A549 (cell line): ENCODE measurements at regions not wholly inside any gene's neighbourhood (a gene's known extent, or its start where the extent isn't known, plus 50 kb on each side); places are given as distances from the start of the nearest gene placed in this dataset.

ENCODE experiments used
- ATAC-seq, 2 experiments: fragments of 200-7000 bp in 1 of 2; fragments of >200 bp in 1 of 2; cut with Nextera tagmentation in 1 of 2; cut with Tn5 transposase in 1 of 2; 3 replicates each; pipeline versions ENCODE4 v1.8.0 to v1.9.1; 2018 to 2020; ENCODE audit warnings: mild to moderate bottlenecking in 1 of 2, moderate library complexity in 1 of 2
- CTCF ChIA-PET: fragments of 300-600 bp; sonication (Branson Sonifier 250); formaldehyde crosslinking; extraction: SDS; loops from one replicate; lab custom pipeline; 2021; ENCODE audit warnings: antibody characterized with exemption, inconsistent platforms; lab: Yijun Ruan, JAX
- POLR2A ChIA-PET: fragments of 350-600 bp; formaldehyde crosslinking; extraction: SDS; loops from one replicate; lab custom pipeline; 2021; ENCODE audit warnings: antibody characterized with exemption, inconsistent platforms; lab: Yijun Ruan, JAX
- DNase-seq, 2 experiments: peaks; one replicate each; pipeline versions ENCODE4 v3.0.0 to v3.0.0-alpha.2; 2011 to 2016; ENCODE audit warnings: low read depth in 1 of 2, low spot score in 1 of 2
- FAIRE-seq: peaks from 2 replicates; lab custom pipeline; 2011; peaks lifted over from hg19 to GRCh38; lab: Jason Lieb, UNC
- H3K27ac ChIP-seq, 2 experiments: fragments of >200 bp; sonication (Bioruptor Twin); formaldehyde crosslinking; 3 replicates each; pipeline ENCODE4 v1.5.1; 2016 to 2017
- H3K4me1 ChIP-seq: fragments of >200 bp; sonication (Bioruptor Twin); formaldehyde crosslinking; 3 replicates; pipeline ENCODE4 v1.6.1; 2016
- H3K4me2 ChIP-seq: fragments of >200 bp; sonication (Bioruptor Twin); formaldehyde crosslinking; 3 replicates; pipeline ENCODE4 v1.6.1; 2016
- H3K4me3 ChIP-seq: fragments of >200 bp; sonication (Bioruptor Twin); formaldehyde crosslinking; 3 replicates; pipeline ENCODE4 v1.5.1; 2016
- H3K9me3 ChIP-seq: fragments of >200 bp; sonication (Bioruptor Twin); formaldehyde crosslinking; 3 replicates; pipeline ENCODE4 v1.6.1; 2016
- CEBPB ChIP-seq, 2 experiments: fragments of >200 bp in 1 of 2; sonication (Bioruptor Twin) in 1 of 2; formaldehyde crosslinking in 1 of 2; IDR thresholded peaks; 2 replicates each; pipeline ENCODE4 v1.6.1; 2012 to 2016
- EHMT2 ChIP-seq: fragments of 200-600 bp; sonication (generic); IDR thresholded peaks from 2 replicates; pipeline ENCODE4 v1.6.1; 2016; ENCODE audit warnings: antibody characterized with exemption, low read depth, mild to moderate bottlenecking, moderate library complexity
- ESRRA ChIP-seq: fragments of 150-350 bp; IDR thresholded peaks from 2 replicates; pipeline ENCODE4 v1.6.1; 2014; ENCODE audit warnings: mild to moderate bottlenecking, low read length, borderline replicate concordance
- GATA3 ChIP-seq: IDR thresholded peaks from 2 replicates; pipeline ENCODE4 v1.6.1; 2012; ENCODE audit warnings: borderline replicate concordance
- HEYL ChIP-seq: fragments of 250-450 bp; sonication (Bioruptor Pico); IDR thresholded peaks from 2 replicates; pipeline ENCODE4 v1.8.0; 2021; ENCODE audit warnings: mild to moderate bottlenecking, moderate library complexity
- HOXA7 ChIP-seq: fragments of 250-450 bp; sonication (Bioruptor Pico); IDR thresholded peaks from 2 replicates; pipeline ENCODE4 v1.5.0; 2020; ENCODE audit warnings: mild to moderate bottlenecking, moderate library complexity
- HOXB13 ChIP-seq: fragments of 250-450 bp; sonication (Bioruptor Pico); IDR thresholded peaks from 2 replicates; pipeline ENCODE4 v1.5.0; 2020; ENCODE audit warnings: low read depth, mild to moderate bottlenecking, moderate library complexity
- JUNB ChIP-seq: fragments of >200 bp; sonication (Bioruptor Twin); formaldehyde crosslinking; IDR thresholded peaks from 2 replicates; pipeline ENCODE4 v1.6.1; 2016
- POLR2AphosphoS2 ChIP-seq: conservative IDR thresholded peaks from 2 replicates; pipeline ENCODE4 v1.6.1; 2012; ENCODE audit warnings: low read length, improper control_type of control experiment, inconsistent platforms
- RAD21 ChIP-seq, 2 experiments: fragments of >200 bp in 1 of 2; sonication (Bioruptor Twin) in 1 of 2; formaldehyde crosslinking in 1 of 2; IDR thresholded peaks in 1 of 2; conservative IDR thresholded peaks in 1 of 2; 2 replicates in 1 of 2; 3 replicates in 1 of 2; pipeline ENCODE4 v1.6.1; 2012 to 2018; ENCODE audit warnings: inconsistent platforms in 1 of 2
- RCOR1 ChIP-seq: fragments of 150-350 bp; IDR thresholded peaks from 2 replicates; pipeline ENCODE4 v1.6.1; 2014; ENCODE audit warnings: antibody characterized with exemption, low read length, low read depth
- RNF2 ChIP-seq: fragments of 200-600 bp; sonication (generic); IDR thresholded peaks from 2 replicates; pipeline ENCODE4 v1.6.1; 2016; ENCODE audit warnings: low read depth, mild to moderate bottlenecking, antibody characterized with exemption, moderate library complexity, borderline replicate concordance
- SREBF2 ChIP-seq: fragments of 450-650 bp; IDR thresholded peaks from 2 replicates; pipeline ENCODE4 v1.6.1; 2014; ENCODE audit warnings: mild to moderate bottlenecking, moderate library complexity
- ZFP36 ChIP-seq: fragments of 450-650 bp; IDR thresholded peaks from 2 replicates; pipeline ENCODE4 v1.6.1; 2014; ENCODE audit warnings: borderline replicate concordance; ENCODE audit not compliant: partially characterized antibody
- ZNF302 ChIP-seq: fragments of 250-450 bp; sonication (Bioruptor Pico); IDR thresholded peaks from 2 replicates; pipeline ENCODE4 v1.9.0; 2021; ENCODE audit warnings: inconsistent platforms, mild to moderate bottlenecking, moderate library complexity
- WGBS: methylation state at CpG from one replicate; pipeline ENCODE4 v1.1.6; 2017; ENCODE audit errors: missing lambda C conversion rate; 5-methylcytosine and 5-hydroxymethylcytosine counted together
- TF ChIP-seq, protein P1 (sequence below): fragments of 250-450 bp; sonication (Bioruptor Pico); IDR thresholded peaks from 2 replicates; pipeline ENCODE4 v1.5.0; 2021; ENCODE audit warnings: mild to moderate bottlenecking, moderate library complexity, borderline replicate concordance
- TF ChIP-seq, protein P2 (sequence below): fragments of >200 bp; sonication (Bioruptor Twin); formaldehyde crosslinking; IDR thresholded peaks from 2 replicates; pipeline ENCODE4 v1.6.1; 2016
- TF ChIP-seq, protein P3 (sequence below): IDR thresholded peaks from 2 replicates; pipeline ENCODE4 v1.6.1; 2012; ENCODE audit warnings: low read depth, borderline replicate concordance
- TF ChIP-seq, protein P4 (sequence below): fragments of >200 bp; sonication (Bioruptor Twin); formaldehyde crosslinking; IDR thresholded peaks from 3 replicates; pipeline ENCODE4 v1.6.1; 2016

DNA sequence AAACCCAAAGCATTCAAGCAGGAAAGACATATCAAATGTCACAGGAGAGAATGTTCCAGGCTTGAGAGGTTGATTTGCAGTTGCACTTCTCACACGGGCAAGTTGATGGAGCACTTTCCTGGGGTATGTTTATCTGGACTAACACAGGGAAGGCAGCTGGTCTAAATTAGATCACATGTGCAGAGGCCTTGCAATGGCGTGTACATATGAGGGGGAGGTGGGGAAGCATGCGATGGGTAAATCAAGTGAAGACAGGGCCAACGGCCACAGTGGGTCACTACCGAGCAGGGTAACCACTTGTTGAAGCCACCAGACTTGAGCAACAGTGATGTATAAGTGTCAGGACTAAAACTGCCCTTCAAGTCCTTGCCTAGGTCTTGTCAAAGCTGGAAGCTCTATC is 156.6 kb upstream of the MAF start:
- ChIA-PET POLR2A (no interaction called here), CTCF (no interaction called here)
- Histone ChIP-seq H3K4me1 (peaks cover 15% of the 10 kb centered on the region; the same call in 1 of the 3 replicates), H3K27ac (no peak overlapping the region), H3K4me2 (no peak overlapping the region), H3K9me3 (no peaks in the 10 kb centered on the region), H3K4me3 (no peak overlapping the region)
- ATAC-seq (no peak), FAIRE-seq (no peak), DNase-seq (no peak)
- TF ChIP-seq, protein P1, sequence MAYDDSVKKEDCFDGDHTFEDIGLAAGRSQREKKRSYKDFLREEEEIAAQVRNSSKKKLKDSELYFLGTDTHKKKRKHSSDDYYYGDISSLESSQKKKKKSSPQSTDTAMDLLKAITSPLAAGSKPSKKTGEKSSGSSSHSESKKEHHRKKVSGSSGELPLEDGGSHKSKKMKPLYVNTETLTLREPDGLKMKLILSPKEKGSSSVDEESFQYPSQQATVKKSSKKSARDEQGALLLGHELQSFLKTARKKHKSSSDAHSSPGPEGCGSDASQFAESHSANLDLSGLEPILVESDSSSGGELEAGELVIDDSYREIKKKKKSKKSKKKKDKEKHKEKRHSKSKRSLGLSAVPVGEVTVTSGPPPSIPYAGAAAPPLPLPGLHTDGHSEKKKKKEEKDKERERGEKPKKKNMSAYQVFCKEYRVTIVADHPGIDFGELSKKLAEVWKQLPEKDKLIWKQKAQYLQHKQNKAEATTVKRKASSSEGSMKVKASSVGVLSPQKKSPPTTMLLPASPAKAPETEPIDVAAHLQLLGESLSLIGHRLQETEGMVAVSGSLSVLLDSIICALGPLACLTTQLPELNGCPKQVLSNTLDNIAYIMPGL: no peak
- TF ChIP-seq RCOR1 (no peak), JUNB (no peak), ESRRA (no peak)
- TF ChIP-seq, protein P2, sequence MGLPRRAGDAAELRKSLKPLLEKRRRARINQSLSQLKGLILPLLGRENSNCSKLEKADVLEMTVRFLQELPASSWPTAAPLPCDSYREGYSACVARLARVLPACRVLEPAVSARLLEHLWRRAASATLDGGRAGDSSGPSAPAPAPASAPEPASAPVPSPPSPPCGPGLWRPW: no peak
- WGBS: 91% methylated on average over 5 of the region's 5 CpGs

DNA sequence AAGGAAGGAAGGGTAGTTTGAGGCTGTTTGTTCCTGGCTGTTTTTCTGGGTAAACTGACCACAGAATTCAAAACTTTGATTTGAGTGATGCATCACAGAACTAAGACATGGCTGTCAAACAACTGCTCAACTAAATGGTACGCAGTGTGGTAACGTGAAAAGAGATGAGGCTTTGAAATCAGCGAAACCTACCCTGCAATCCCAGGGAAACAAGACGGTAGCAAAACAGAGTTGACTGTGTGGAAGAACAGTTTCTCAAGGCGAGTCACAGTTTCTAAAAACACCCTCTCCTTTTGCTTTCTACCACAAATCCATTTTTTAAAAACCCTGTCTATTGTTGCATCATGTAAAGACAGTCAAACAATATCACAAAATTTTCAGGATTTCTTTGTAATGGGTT is 156.0 kb upstream of the MAF start:
- DNase-seq (no peak), FAIRE-seq (no peak), ATAC-seq (no peak)
- ChIA-PET POLR2A (no interaction called here), CTCF (no interaction called here)
- WGBS: 85% methylated on average over 5 of the region's 5 CpGs
- no peak overlapping the region for H3K4me3 ChIP-seq
- TF ChIP-seq EHMT2 (no peak), HOXA7 (CRISPR knock-in tag) (no peak), GATA3 (no peak), ZNF302 (CRISPR knock-in tag) (no peak), RAD21 (conservative IDR thresholded peaks at IDR 0.05 in 1 of 2, IDR thresholded peaks at IDR 0.05 in 1 of 2) (no peak), RNF2 (no peak), HEYL (CRISPR knock-in tag) (no peak), SREBF2 (no peak), ZFP36 (no peak), JUNB (no peak), POLR2AphosphoS2 (no peak)
- TF ChIP-seq, protein P1: no peak
- TF ChIP-seq, protein P2: no peak
- TF ChIP-seq, protein P3, sequence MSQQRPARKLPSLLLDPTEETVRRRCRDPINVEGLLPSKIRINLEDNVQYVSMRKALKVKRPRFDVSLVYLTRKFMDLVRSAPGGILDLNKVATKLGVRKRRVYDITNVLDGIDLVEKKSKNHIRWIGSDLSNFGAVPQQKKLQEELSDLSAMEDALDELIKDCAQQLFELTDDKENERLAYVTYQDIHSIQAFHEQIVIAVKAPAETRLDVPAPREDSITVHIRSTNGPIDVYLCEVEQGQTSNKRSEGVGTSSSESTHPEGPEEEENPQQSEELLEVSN: no peak
- TF ChIP-seq, protein P4, sequence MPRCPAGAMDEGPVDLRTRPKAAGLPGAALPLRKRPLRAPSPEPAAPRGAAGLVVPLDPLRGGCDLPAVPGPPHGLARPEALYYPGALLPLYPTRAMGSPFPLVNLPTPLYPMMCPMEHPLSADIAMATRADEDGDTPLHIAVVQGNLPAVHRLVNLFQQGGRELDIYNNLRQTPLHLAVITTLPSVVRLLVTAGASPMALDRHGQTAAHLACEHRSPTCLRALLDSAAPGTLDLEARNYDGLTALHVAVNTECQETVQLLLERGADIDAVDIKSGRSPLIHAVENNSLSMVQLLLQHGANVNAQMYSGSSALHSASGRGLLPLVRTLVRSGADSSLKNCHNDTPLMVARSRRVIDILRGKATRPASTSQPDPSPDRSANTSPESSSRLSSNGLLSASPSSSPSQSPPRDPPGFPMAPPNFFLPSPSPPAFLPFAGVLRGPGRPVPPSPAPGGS: no peak
- no peak overlapping the region for H3K27ac ChIP-seq
- no peak overlapping the region for H3K4me2 ChIP-seq
- H3K9me3 ChIP-seq: no peaks in the 10 kb centered on the region
- peaks cover 15% of the 10 kb centered on the region; the same call in 1 of the 3 replicates for H3K4me1 ChIP-seq

DNA sequence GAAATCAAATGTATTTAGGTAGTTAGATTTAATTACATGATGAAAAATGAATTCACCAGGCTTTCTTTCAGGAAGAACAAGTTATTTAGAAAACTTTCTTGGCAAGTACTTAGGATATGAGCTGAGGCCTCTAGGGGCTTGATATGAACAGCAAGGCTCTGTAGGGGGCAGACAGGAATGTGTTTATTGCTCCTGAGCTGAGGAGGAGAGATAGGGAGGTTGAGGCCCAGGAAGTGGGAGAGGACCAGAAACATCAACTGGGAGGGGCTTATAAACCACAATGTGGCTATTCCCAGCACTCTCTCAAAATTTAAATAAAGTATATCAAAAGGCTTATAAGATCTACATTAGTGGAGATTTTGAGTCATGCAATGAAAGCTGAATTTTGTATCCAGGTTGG is 154.0 kb upstream of the MAF start:
- POLR2A ChIA-PET: no interaction called here
- no peak overlapping the region for H3K4me3 ChIP-seq
- no peak for FAIRE-seq
- ATAC-seq: no peak
- no peak for TF ChIP-seq CEBPB (IDR thresholded peaks at IDR 0.05)
- TF ChIP-seq HOXB13 (CRISPR knock-in tag): no peak
- TF ChIP-seq, all 56 proteins: peak for 0
- no peak overlapping the region for H3K4me2 ChIP-seq
- peaks cover 13% of the 10 kb centered on the region; the same call in 1 of the 3 replicates for H3K4me1 ChIP-seq
- CTCF ChIA-PET: interaction anchor here (0.5 to 2.1 kb wide), 2 partner anchors 153 to 820 kb away, joined by 3 to 6 read pairs; partner anchors contain the start of gene MAF
- H3K27ac ChIP-seq: no peak overlapping the region
- DNase-seq: no peak
- H3K9me3 ChIP-seq: no peaks in the 10 kb centered on the region
